Heart left ventricle (tissue), 16 donors: ENCODE measurements at regions not wholly inside any gene's neighbourhood (a gene's known extent, or its start where the extent isn't known, plus 50 kb on each side); places are given as distances from the start of the nearest gene placed in this dataset.

Experiments
- ATAC-seq, 4 donors: fragments of 200-7000 bp; cut with Tn5 transposase; one replicate each; pipeline ENCODE4 v1.9.1; 2020 to 2022; ENCODE audit warnings: moderate library complexity in 4 of 4, mild to moderate bottlenecking in 3 of 4, moderate number of reproducible peaks in 1 of 4
- DNase-seq, 5 donors: peaks; one replicate each; pipeline ENCODE4 v3.0.0-alpha.2; 2020
- H3K27ac ChIP-seq, 12 donors: fragments of 200-600 bp; sonication (generic) in 4 of 12; one replicate each; pipeline versions ENCODE4 v1.5.0 to v1.8.0; 2016 to 2022; ENCODE audit warnings: mild to moderate bottlenecking in 2 of 12
- H3K27me3 ChIP-seq, 9 donors: fragments of 200-600 bp; sonication (generic) in 2 of 9; one replicate each; pipeline versions ENCODE4 v1.5.1 to v1.8.0; 2016 to 2022; ENCODE audit warnings: mild to moderate bottlenecking in 3 of 9
- H3K36me3 ChIP-seq, 9 donors: fragments of 200-600 bp; sonication (generic) in 2 of 9; one replicate each; pipeline versions ENCODE4 v1.5.0 to v1.8.0; 2018 to 2022; ENCODE audit warnings: mild to moderate bottlenecking in 2 of 9
- H3K4me1 ChIP-seq, 12 donors: fragments of 200-600 bp; sonication (generic) in 4 of 12; one replicate each; pipeline versions ENCODE4 v1.5.0 to v1.8.0; 2016 to 2022; ENCODE audit warnings: mild to moderate bottlenecking in 3 of 12
- H3K4me3 ChIP-seq, 12 donors: fragments of 200-600 bp; sonication (generic) in 4 of 12; one replicate each; pipeline versions ENCODE4 v1.5.0 to v1.8.0; 2017 to 2022; ENCODE audit warnings: mild to moderate bottlenecking in 9 of 12, moderate library complexity in 4 of 12
- H3K9me3 ChIP-seq, 12 donors: fragments of 200-600 bp; sonication (generic) in 4 of 12; one replicate each; pipeline versions ENCODE4 v1.5.0 to v1.8.0; 2016 to 2022; ENCODE audit warnings: mild to moderate bottlenecking in 1 of 12
- POLR2A ChIP-seq, 2 donors: fragments of 450-650 bp; IDR thresholded peaks; one replicate each; pipeline ENCODE4 v1.6.1; 2017; ENCODE audit warnings: antibody characterized with exemption in 2 of 2, mild to moderate bottlenecking in 2 of 2, moderate library complexity in 2 of 2
- WGBS, 4 donors: extraction: QIAGEN DNeasy Blood & Tissue Kit in 2 of 4; methylation state at CpG; one replicate each; pipeline versions ENCODE4 v1.1.5 to v1.1.7; 2013 to 2018; 5-methylcytosine and 5-hydroxymethylcytosine counted together
- intact Hi-C, 10 donors: fragments of 100-400 bp; cut with DNase I; formaldehyde crosslinking; loops; one replicate each; pipeline versions ENCODE4 v1.11.1 to v1.14.2; 2022
- TF ChIP-seq, protein P1 (sequence below), 12 donors: fragments of 200-600 bp; sonication (generic) in 4 of 12; IDR thresholded peaks; one replicate each; pipeline versions ENCODE4 v1.5.0 to v1.8.0; 2018 to 2022; ENCODE audit warnings: antibody characterized with exemption in 12 of 12, mild to moderate bottlenecking in 5 of 12
- donor health status: ischemic (EF 13 %, LVEDD 7.1; RV severe dilation, severe dysfunction).
- donor health status: healthy with polysubstance abuse.
- donor health status: DM: no; HTN: yes; CAD: no.
- donor health status: DM: no; HTN: no; CAD: no.
- donor health status: ischemic (EF 25% LVEDD 6.9; RV normal size, moderate dysfunction).
- donor health status: ischemic (EF 25% LVEDD 5.7; RV mildly dilated, moderate dysfunction).
- donor health status: healthy.
- donor health status: DM: yes; HTN: yes; CAD: no.
- donor health status: ischemic (EF 35%, LVEDD 5.7; RV mildly dilated, moderate dysfunction).
- donor health status: nonischemic (EF 11% LVEDD 7.7; RV severe dilation, severe dysfunction).
- donor health status: DM: yes; HTN: yes; CAD: no.
- donor health status: PGD.
- donor health status: ischemic (EF 29% LVEDD 5.4; RV normal size, mild dysfunction).
- donor health status: nonischemic (EF 23%, LVEDD 6.1; RV moderate dilation, normal function).

DNA sequence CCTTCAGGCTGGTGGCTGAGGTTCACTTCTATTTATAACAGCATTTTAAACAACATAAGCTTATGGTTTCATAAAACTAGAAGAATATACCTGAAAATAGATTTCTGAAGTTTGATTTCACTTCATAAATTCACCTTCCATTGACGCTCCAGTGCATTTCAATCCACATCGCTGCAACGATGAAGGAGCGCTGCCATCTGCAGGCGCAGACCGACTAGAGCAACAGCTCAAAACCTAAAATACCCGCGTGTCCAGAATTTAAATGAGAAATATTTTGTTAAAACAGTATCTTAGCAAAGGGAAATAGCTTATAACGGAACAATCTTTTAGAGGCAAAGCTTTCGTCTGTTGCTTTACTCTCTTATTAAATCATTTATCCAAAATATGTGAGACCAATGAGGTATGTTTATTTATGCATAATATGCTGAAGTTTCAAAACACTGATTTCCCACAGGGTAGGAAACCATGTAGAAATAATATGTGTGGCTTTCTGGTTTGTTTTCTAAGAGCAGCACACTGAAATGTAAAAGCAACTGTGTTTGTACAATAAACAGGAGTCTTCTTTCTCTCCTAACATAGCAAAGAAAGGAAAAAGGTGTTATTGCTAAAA, 816.4 kb upstream of the FRG1 start:
- 28 to 38% (median 33%) methylated on average over 10 of the region's 10 CpGs for WGBS, 4 donors
- H3K4me3 ChIP-seq: no peak overlapping the region
- TF ChIP-seq, protein P1, sequence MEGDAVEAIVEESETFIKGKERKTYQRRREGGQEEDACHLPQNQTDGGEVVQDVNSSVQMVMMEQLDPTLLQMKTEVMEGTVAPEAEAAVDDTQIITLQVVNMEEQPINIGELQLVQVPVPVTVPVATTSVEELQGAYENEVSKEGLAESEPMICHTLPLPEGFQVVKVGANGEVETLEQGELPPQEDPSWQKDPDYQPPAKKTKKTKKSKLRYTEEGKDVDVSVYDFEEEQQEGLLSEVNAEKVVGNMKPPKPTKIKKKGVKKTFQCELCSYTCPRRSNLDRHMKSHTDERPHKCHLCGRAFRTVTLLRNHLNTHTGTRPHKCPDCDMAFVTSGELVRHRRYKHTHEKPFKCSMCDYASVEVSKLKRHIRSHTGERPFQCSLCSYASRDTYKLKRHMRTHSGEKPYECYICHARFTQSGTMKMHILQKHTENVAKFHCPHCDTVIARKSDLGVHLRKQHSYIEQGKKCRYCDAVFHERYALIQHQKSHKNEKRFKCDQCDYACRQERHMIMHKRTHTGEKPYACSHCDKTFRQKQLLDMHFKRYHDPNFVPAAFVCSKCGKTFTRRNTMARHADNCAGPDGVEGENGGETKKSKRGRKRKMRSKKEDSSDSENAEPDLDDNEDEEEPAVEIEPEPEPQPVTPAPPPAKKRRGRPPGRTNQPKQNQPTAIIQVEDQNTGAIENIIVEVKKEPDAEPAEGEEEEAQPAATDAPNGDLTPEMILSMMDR (IDR thresholded peaks at IDR 0.05): peak; percentile 37 to 67 (median 57)
- TF ChIP-seq POLR2A (IDR thresholded peaks at IDR 0.05): no peak
- peaks cover 0 to 4% (median 0%) of the 10 kb centered on the region in 12 donors for H3K9me3 ChIP-seq
- ATAC-seq (no peak), DNase-seq (no peak)
- intact Hi-C loops: loop anchor here in 9 of 10 donors (5.0 to 10.0 kb wide), 2 partner anchors 1517 to 1519 kb away; no protein-coding TSS in a partner anchor
- no peak overlapping the region for H3K27ac ChIP-seq
- no peaks in the 10 kb centered on the region for H3K27me3 ChIP-seq
- H3K4me1 ChIP-seq: no peaks in the 10 kb centered on the region
- H3K36me3 ChIP-seq: no peaks in the 10 kb centered on the region

DNA sequence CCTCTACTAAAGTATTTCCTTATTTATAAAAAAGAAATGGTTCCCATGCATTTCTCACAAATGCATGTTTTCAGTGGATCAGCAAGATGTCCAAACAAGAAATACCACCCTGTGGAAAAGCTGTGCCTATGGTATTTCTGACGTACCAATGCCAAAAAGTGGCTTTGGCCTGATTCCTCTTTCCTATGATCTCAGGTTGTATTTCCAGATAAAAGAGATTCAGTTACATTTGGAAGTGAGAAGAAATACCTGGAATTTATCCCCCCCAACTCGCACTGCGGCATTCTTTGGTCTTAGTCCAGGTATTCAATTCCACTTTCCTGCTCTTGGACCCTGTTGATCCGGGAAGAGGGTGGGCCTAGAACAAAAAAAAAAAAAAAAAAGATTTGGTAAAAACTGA, 815.9 kb upstream of the FRG1 start:
- intact Hi-C loops: loop anchor here in 9 of 10 donors (5.0 to 10.0 kb wide), 2 partner anchors 1517 to 1520 kb away; no protein-coding TSS in a partner anchor
- no peak overlapping the region for H3K27ac ChIP-seq
- 71 to 84% (median 78%) methylated on average over 4 of the region's 4 CpGs for WGBS, 4 donors
- no peaks in the 10 kb centered on the region for H3K27me3 ChIP-seq
- no peaks in the 10 kb centered on the region for H3K4me1 ChIP-seq
- no peak overlapping the region for H3K4me3 ChIP-seq
- ATAC-seq: no peak
- TF ChIP-seq, protein P1 (IDR thresholded peaks at IDR 0.05): no peak
- no peak for TF ChIP-seq POLR2A (IDR thresholded peaks at IDR 0.05)
- no peaks in the 10 kb centered on the region for H3K36me3 ChIP-seq
- no peak for DNase-seq
- peaks cover 0 to 4% (median 0%) of the 10 kb centered on the region in 12 donors for H3K9me3 ChIP-seq

DNA sequence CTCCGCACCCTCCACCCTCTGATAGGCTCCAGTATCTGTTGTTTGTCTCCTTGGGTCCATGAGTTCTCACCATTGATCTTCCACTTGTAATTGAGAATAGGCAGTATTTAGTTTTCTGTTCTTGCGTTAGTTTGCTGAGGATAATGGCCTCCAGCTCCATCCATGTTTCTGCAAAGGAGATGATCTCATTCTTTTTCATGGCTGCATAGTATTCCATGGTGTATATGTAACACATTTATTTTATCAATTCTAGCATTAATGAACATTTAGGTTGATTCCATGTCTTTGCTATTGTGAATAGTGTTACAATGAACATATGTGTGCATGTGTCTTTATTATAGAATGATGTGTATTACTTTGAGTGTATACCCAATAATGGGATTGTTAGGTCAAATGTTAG, 814.6 kb upstream of the FRG1 start:
- Histone ChIP-seq H3K36me3 (no peaks in the 10 kb centered on the region), H3K4me3 (no peak overlapping the region), H3K27ac (no peak overlapping the region), H3K4me1 (no peaks in the 10 kb centered on the region), H3K27me3 (no peaks in the 10 kb centered on the region), H3K9me3 (peaks cover 0 to 4% (median 0%) of the 10 kb centered on the region in 12 donors)
- TF ChIP-seq, protein P1 (IDR thresholded peaks at IDR 0.05): no peak
- TF ChIP-seq POLR2A (IDR thresholded peaks at IDR 0.05): no peak
- ATAC-seq: no peak
- no peak for DNase-seq
- WGBS, 4 donors: 44 to 48% (median 47%) methylated on average over 2 of the region's 2 CpGs
- intact Hi-C loops: loop anchor here in 7 of 10 donors (10.0 kb wide), 1 partner anchor 1521 kb away; no protein-coding TSS in a partner anchor

DNA sequence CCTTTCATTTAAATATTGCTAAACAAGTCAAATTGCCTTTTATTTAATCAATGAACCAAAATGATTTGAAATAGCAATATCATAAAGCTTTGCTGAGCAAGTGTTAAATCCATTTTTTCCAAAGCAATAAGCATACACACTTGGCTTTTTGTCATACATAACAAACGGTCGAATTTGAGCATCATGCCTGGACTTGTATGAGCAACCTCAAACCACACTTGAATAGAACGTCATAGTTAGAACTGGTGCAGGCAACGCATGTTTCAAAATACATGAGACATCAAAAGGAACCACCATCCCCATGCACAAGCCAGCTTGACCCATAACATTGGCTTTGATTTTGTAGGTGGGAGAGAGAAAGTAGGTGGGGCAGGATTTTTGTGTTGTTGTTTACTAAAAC, 812.3 kb upstream of the FRG1 start:
- Histone ChIP-seq H3K36me3 (no peaks in the 10 kb centered on the region), H3K27me3 (no peaks in the 10 kb centered on the region), H3K9me3 (no peaks in the 10 kb centered on the region), H3K4me3 (no peak overlapping the region), H3K27ac (no peak overlapping the region), H3K4me1 (no peaks in the 10 kb centered on the region)
- 81 to 87% (median 83%) methylated on average over 4 of the region's 4 CpGs for WGBS, 4 donors
- intact Hi-C loops: loop anchor here in 7 of 10 donors (10.0 kb wide), 1 partner anchor 1524 kb away; no protein-coding TSS in a partner anchor
- ATAC-seq: no peak
- no peak for DNase-seq
- TF ChIP-seq, protein P1 (IDR thresholded peaks at IDR 0.05): no peak
- no peak for TF ChIP-seq POLR2A (IDR thresholded peaks at IDR 0.05)
